ENCODE measurements at regions not wholly inside any gene's neighbourhood (a gene's known extent, or its start where the extent isn't known, plus 50 kb on each side); places are given as distances from the start of the nearest gene placed in this dataset.
A peak's percentile ranks its signal among the peaks of the same experiment; 100 is the strongest.
"Not testable (repeated sequence)": the region's sequence is repeated elsewhere in the genome, so short reads cannot be mapped to it uniquely, and the experiment has no call there.

- Histone ChIP-seq H3K27me3 (no peaks in the 10 kb centered on the region), H3K27ac (no peak overlapping the region), H3K36me3 (no peaks in the 10 kb centered on the region), H3K4me1 (no peaks in the 10 kb centered on the region), H3K9me3 (no peaks in the 10 kb centered on the region), H3K4me3 (no peak overlapping the region)
- WGBS, 5 donors, result 52 to 68% (median 57%) methylated on average over 3 of the region's 3 CpGs
- TF ChIP-seq POLR2AphosphoS5 (IDR thresholded peaks at IDR 0.05), result no peak
- TF ChIP-seq POLR2A (IDR thresholded peaks at IDR 0.05), result no peak
- TF ChIP-seq EP300 (IDR thresholded peaks at IDR 0.05), result no peak
- TF ChIP-seq CTCF (IDR thresholded peaks at IDR 0.05), result peak in 2 of 7 experiments; percentile 11 to 13
- no peak for DNase-seq
- intact Hi-C loops (cut with DNase I; ENCODE audit: low total_unique reads), result no loop called here
These were observed 647.8 kb downstream of the CD109 start for GRCh38 chr6:74343804-74344203.

GRCh38 chr6:74343321-74343720, 647.3 kb downstream of the CD109 start:
- DNase-seq; H3K4me3 ChIP-seq; H3K36me3 ChIP-seq; H3K27me3 ChIP-seq; H3K4me1 ChIP-seq; intact Hi-C loops (cut with DNase I; ENCODE audit: low total_unique reads); H3K9me3 ChIP-seq; H3K27ac ChIP-seq: not testable (repeated sequence)
- 77 to 96% (median 82%) methylated on average over 3 to 6 of the region's 6 CpGs for WGBS, 5 donors

- intact Hi-C loops (cut with DNase I; ENCODE audit: low total_unique reads), result no loop called here
- no peak for TF ChIP-seq CTCF (IDR thresholded peaks at IDR 0.05)
- no peak for TF ChIP-seq POLR2A (IDR thresholded peaks at IDR 0.05)
- TF ChIP-seq POLR2AphosphoS5 (IDR thresholded peaks at IDR 0.05), result no peak
- WGBS, 5 donors, result 86 to 90% (median 89%) methylated on average over 2 of the region's 2 CpGs
- Histone ChIP-seq H3K27me3 (no peaks in the 10 kb centered on the region), H3K36me3 (no peaks in the 10 kb centered on the region), H3K27ac (no peak overlapping the region), H3K9me3 (no peaks in the 10 kb centered on the region), H3K4me1 (no peaks in the 10 kb centered on the region), H3K4me3 (no peak overlapping the region)
- no peak for DNase-seq
These were observed 638.7 kb downstream of the CD109 start for GRCh38 chr6:74334722-74335121.

GRCh38 chr6:74333406-74333805, 637.4 kb downstream of the CD109 start:
- Histone ChIP-seq H3K27me3 (no peaks in the 10 kb centered on the region), H3K4me3 (no peak overlapping the region), H3K4me1 (no peaks in the 10 kb centered on the region), H3K27ac (no peak overlapping the region), H3K36me3 (no peaks in the 10 kb centered on the region), H3K9me3 (no peaks in the 10 kb centered on the region)
- intact Hi-C loops (cut with DNase I; ENCODE audit: low total_unique reads), result no loop called here
- TF ChIP-seq CTCF (IDR thresholded peaks at IDR 0.05) (no peak), POLR2A (IDR thresholded peaks at IDR 0.05) (no peak), POLR2AphosphoS5 (IDR thresholded peaks at IDR 0.05) (no peak), EP300 (IDR thresholded peaks at IDR 0.05) (no peak)
- no peak for DNase-seq

- Histone ChIP-seq H3K27ac (no peak overlapping the region), H3K4me1 (no peaks in the 10 kb centered on the region), H3K36me3 (no peaks in the 10 kb centered on the region), H3K4me3 (no peak overlapping the region), H3K9me3 (no peaks in the 10 kb centered on the region), H3K27me3 (no peaks in the 10 kb centered on the region)
- no peak for DNase-seq
- intact Hi-C loops (cut with DNase I; ENCODE audit: low total_unique reads), result no loop called here
- no peak for TF ChIP-seq POLR2A (IDR thresholded peaks at IDR 0.05)
These were observed 624.7 kb downstream of the CD109 start for GRCh38 chr6:74320715-74321114.

GRCh38 chr6:74320074-74320473, 624.1 kb downstream of the CD109 start:
- H3K36me3 ChIP-seq, result no peaks in the 10 kb centered on the region
- intact Hi-C loops (cut with DNase I; ENCODE audit: low total_unique reads), result no loop called here
- H3K4me1 ChIP-seq, result no peaks in the 10 kb centered on the region
- H3K27ac ChIP-seq, result no peak overlapping the region
- H3K27me3 ChIP-seq, result no peaks in the 10 kb centered on the region
- TF ChIP-seq POLR2A (IDR thresholded peaks at IDR 0.05), result no peak
- no peak for TF ChIP-seq CTCF (IDR thresholded peaks at IDR 0.05)
- no peak for TF ChIP-seq EP300 (IDR thresholded peaks at IDR 0.05)
- DNase-seq, result no peak
- no peak overlapping the region for H3K4me3 ChIP-seq
- H3K9me3 ChIP-seq, result no peaks in the 10 kb centered on the region

All from stomach (tissue), 8 donors.